Cardiac fibroblast (primary cell): ENCODE measurements at regions not wholly inside any gene's neighbourhood (a gene's known extent, or its start where the extent isn't known, plus 50 kb on each side); places are given as distances from the start of the nearest gene placed in this dataset.

ENCODE experiments used
- DNase-seq, 2 donors: peaks; one replicate each; pipeline versions ENCODE4 v3.0.0 to v3.0.0-alpha.2; 2010; ENCODE audit warnings: low read depth in 2 of 2
- H3K4me3 ChIP-seq, 2 donors: replicated peaks in 1 of 2; 1 replicate in 1 of 2; 2 replicates in 1 of 2; pipeline ENCODE4 v1.5.1; 2011; ENCODE audit warnings: low read depth in 2 of 2, low read length in 2 of 2, mild to moderate bottlenecking in 2 of 2, moderate library complexity in 1 of 2
- CTCF ChIP-seq: IDR thresholded peaks from one replicate; pipeline ENCODE4 v1.5.1; 2011; ENCODE audit warnings: low read depth, mild to moderate bottlenecking, low read length, inconsistent platforms

- no peak overlapping the region for H3K4me3 ChIP-seq
- no peak for DNase-seq
- TF ChIP-seq CTCF: no peak
Measured at GRCh38 chr13:90246005-90246404, 1101.5 kb upstream of the MIR17HG start.

DNA sequence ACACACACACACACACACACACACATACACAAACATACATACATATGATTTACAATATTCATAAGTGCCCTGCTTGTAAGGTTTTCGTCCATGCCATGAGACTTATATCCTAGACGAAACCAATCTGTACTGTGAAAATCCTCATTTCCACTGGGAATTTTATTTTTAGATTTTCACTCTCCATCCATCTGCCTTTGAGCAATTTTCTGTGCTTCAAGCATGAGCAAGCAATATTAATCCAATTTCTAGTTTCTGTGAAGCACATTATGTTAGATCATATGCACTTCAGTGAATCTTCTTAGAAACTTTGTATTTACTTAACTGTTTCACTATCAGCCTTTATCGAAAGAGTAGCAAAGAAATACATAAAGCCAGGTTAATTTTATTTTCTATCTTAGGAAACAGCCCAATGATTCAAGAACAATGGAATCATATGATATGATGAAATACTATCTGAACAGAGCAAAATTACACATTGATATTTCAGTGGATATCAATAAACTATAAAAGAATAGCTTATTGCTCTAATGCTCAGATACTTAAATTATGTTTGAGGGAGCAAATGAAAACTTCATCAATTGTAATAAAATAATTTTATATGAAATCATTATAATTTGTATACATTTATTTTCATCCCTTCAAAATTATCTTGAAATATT lies 1100.7 kb upstream of the MIR17HG start:
- no peak overlapping the region for H3K4me3 ChIP-seq
- DNase-seq: no peak
- TF ChIP-seq CTCF: no peak

DNA sequence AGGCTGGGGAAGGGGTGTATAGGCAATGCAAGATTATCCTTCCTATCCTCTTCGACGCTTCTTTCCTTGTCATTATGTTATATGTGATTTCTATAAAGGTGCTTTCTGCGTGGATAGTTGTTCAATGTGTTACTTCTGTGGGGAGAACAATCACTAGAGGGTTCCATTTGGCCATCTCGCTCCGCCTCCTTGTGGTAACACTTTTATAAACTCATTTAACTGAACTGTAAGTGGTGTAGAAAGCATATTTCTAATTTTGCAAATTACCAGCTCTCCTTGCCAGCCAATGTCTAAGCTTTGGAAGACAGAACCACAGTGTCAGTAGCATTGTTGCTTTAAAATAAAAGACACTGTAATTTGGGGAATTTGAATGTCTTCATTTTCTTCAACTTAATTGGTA lies 1093.7 kb upstream of the MIR17HG start:
- no peak for TF ChIP-seq CTCF
- no peak overlapping the region for H3K4me3 ChIP-seq

DNA sequence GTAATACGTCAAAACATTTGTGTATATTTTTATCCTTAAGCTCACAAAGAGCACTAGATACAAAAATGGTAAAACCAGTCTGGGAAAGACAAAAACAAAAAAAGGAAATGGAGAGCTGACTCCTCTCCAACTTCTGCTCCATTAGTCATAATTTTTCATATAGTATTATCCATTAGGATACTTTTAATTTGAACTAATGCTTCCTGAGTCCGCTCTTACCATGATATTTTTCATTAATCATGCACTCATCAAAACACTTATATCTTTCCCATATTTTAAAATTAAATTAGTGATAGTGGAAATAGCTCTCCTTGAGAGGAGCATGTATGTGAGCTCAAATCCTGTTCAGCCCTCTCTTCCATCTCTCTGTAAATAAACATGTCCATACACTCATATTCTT lies 1093.0 kb upstream of the MIR17HG start:
- TF ChIP-seq CTCF: no peak
- no peak overlapping the region for H3K4me3 ChIP-seq
- no peak for DNase-seq

More for the DNA sequence above, 1093.7 kb upstream of the MIR17HG start:
- no peak for DNase-seq

DNA sequence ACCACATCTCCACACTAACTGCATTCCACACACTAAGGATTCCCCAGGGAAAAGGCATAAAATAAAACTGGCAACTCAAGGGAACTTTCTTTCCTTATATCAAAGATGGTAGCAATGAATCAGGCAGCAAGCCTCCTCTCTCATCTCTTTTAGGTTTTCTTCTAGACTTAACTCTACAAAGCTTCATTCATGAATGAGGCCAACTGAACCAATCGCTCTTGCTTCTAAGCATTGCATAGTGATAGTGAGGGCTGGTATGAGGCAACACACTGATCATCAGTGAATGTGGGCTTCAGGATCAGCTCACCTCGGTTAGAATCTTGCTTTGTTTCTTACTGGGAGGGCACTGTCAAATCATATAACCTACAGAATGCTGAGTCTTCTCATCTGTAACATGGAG lies 1090.7 kb upstream of the MIR17HG start:
- TF ChIP-seq CTCF: no peak
- DNase-seq: no peak
- H3K4me3 ChIP-seq: no peak overlapping the region

DNA sequence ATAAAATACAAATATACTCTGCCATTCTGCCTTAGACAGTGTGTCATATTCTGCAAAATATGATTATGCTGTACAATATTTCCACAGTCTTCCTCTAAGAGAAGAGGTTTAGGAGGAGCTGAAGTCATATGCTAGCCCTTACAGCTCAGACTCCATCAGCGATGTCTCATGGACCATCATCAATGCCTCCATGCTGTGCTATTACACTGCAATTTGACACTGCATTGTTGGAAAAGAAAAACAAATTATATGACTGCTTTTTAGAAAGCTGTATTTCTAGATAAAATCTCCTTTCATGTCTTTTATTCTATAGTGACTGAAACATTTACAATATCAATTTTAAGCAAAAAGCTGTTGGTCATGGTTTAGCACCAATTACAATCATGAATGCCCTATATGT lies 1089.4 kb upstream of the MIR17HG start:
- no peak for DNase-seq
- H3K4me3 ChIP-seq: no peak overlapping the region
- TF ChIP-seq CTCF: no peak

DNA sequence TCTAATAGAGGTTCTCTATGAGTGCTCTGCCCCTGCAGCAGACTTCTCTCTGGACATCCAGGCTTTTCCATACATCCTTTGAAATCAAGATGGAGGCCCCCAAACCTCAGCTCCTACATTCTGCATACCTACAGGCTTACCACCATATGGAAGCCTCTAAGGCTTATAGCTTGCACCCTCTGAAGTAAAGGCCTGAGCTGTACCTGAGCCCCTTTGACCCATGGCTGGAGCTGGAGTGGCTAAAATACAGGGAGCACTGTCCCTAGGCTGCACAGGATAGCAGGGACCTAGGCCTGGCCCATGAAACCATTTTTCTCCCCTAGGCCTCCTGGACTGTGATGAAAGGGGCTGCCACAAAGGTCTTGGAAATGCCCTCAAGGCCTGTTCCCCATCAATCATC lies 1086.1 kb upstream of the MIR17HG start:
- no peak for TF ChIP-seq CTCF
- no peak overlapping the region for H3K4me3 ChIP-seq
- DNase-seq: no peak
